ENCODE measurements at regions not wholly inside any gene's neighbourhood (a gene's known extent, or its start where the extent isn't known, plus 50 kb on each side); places are given as distances from the start of the nearest gene placed in this dataset.
"Not testable (repeated sequence)": the region's sequence is repeated elsewhere in the genome, so short reads cannot be mapped to it uniquely, and the experiment has no call there.

DNA sequence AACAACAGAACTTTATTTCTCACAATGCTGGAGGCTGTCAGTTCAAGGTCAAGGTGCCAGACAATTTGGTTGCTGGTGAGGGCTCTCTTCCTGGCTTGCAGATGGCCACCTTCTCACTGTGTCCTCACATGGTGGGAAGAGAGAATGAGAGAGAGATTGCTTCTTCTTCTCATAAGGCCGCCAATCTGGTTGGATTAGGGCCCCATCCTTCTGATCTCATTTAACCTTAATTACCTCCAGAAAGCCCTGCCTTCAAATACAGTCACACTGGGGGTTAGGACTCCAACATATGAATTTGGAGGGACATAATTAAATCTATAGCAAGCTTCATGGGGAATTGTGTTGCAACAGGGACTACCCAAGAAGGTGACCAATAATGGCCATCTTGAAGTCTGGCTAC, 110.2 kb downstream of the LHX2 start:
- Histone ChIP-seq H3K27ac (no peak overlapping the region), H3K4me1 (no peaks in the 10 kb centered on the region), H3K9me3 (peaks cover 0 to 12% of the 10 kb centered on the region in 2 donors), H3K36me3 (no peaks in the 10 kb centered on the region), H3K4me3 (no peak overlapping the region), H3K27me3 (peaks cover 0 to 20% of the 10 kb centered on the region in 2 donors)
- DNase-seq (no peak), ATAC-seq (no peak)
- TF ChIP-seq, protein P1, sequence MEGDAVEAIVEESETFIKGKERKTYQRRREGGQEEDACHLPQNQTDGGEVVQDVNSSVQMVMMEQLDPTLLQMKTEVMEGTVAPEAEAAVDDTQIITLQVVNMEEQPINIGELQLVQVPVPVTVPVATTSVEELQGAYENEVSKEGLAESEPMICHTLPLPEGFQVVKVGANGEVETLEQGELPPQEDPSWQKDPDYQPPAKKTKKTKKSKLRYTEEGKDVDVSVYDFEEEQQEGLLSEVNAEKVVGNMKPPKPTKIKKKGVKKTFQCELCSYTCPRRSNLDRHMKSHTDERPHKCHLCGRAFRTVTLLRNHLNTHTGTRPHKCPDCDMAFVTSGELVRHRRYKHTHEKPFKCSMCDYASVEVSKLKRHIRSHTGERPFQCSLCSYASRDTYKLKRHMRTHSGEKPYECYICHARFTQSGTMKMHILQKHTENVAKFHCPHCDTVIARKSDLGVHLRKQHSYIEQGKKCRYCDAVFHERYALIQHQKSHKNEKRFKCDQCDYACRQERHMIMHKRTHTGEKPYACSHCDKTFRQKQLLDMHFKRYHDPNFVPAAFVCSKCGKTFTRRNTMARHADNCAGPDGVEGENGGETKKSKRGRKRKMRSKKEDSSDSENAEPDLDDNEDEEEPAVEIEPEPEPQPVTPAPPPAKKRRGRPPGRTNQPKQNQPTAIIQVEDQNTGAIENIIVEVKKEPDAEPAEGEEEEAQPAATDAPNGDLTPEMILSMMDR (IDR thresholded peaks at IDR 0.05): no peak
- intact Hi-C loops (cut with DNase I): loop anchor here in 1 of 2 donors (10.0 kb wide), 1 partner anchor 263 kb away; no protein-coding TSS in a partner anchor

DNA sequence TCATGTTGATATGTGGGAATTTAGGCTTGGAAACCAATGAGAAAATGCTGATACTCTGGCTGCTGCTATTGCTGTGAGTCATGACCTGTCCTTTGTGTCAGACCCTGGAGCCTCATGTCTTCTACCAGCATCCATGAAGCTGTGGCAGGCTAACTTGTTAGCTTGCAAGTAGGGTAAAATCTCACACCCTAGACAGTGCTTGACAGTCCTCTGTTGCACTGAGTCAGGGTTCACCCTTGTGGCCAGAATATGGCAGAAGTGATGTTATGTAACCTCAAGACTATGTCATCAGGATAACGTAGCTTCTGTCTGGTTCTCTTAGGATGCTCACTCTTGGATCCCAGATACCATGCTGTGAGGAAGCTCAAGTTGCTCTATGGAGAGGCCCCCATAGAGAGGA, 110.8 kb downstream of the LHX2 start:
- intact Hi-C loops (cut with DNase I): loop anchor here in 1 of 2 donors (10.0 kb wide), 1 partner anchor 262 kb away; no protein-coding TSS in a partner anchor
- peaks cover 0 to 3% of the 10 kb centered on the region in 2 donors for H3K4me1 ChIP-seq

DNA sequence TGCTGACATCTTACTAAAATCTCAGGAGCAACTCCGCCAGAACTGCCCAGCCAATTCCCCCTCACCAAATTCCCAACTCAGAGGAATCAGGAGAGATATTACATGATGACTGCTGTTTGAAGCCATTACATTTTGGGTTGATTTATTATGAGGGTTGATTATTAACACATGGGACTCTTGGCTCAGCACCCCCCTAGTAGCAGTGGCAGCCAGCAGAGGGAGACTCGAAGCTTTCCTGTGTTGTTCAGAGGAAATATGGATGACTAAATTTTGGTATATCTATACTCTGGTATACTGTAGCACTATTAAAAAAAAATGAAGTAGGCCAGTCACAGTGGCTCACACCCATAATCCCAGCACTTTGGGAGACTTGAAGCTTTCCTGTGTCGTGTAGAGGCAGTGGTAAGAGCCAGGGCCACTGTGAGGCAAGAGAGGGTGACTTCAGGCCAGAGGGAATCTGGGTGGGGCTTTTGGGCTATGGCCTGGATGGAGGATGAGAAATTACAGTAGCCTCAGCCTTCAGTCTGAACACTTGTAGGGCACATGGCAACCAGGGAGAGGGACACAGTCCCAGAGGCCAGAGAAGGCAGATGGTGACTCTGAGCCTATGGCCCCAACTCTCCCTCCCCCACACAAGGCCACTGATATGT, 111.4 kb downstream of the LHX2 start:
- TF ChIP-seq, protein P1 (IDR thresholded peaks at IDR 0.05): no peak
- no peak overlapping the region for H3K4me3 ChIP-seq
- H3K27me3 ChIP-seq: peaks cover 0 to 20% of the 10 kb centered on the region in 2 donors
- H3K9me3 ChIP-seq: peaks cover 0 to 7% of the 10 kb centered on the region in 2 donors
- intact Hi-C loops (cut with DNase I): loop anchor here in 1 of 2 donors (10.0 kb wide), 1 partner anchor 262 kb away; no protein-coding TSS in a partner anchor
- H3K36me3 ChIP-seq: no peaks in the 10 kb centered on the region
- ATAC-seq (no peak), DNase-seq (no peak)
- peaks cover 0 to 3% of the 10 kb centered on the region in 2 donors for H3K4me1 ChIP-seq
- no peak overlapping the region for H3K27ac ChIP-seq

More for the DNA sequence above, 110.8 kb downstream of the LHX2 start:
- TF ChIP-seq, protein P1 (IDR thresholded peaks at IDR 0.05): no peak
- ATAC-seq (no peak), DNase-seq (no peak)
- no peak overlapping the region for H3K27ac ChIP-seq
- peaks cover 0 to 20% of the 10 kb centered on the region in 2 donors for H3K27me3 ChIP-seq
- no peak overlapping the region for H3K4me3 ChIP-seq
- peaks cover 0 to 10% of the 10 kb centered on the region in 2 donors for H3K9me3 ChIP-seq
- H3K36me3 ChIP-seq: no peaks in the 10 kb centered on the region

DNA sequence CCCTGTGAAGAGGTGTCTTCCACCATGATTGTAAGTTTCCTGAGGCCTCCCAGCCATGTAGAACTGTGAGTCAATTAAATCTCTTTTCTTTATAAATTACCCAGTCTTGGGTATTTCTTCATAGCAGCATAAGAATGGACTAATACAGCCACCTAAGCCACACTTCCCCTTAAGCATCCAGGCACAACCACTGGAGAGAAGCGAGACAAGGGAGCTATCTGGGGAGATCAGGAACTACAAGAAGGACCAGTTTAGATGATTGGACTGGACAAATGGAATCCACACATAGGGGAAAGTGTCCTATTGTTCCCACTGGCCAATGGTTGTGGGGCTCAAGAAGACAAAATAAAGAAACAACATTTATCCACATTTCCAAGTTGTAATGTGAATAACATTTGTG, 112.1 kb downstream of the LHX2 start:
- not testable (repeated sequence) for H3K9me3 ChIP-seq, H3K4me3 ChIP-seq, H3K36me3 ChIP-seq, DNase-seq, ATAC-seq, H3K4me1 ChIP-seq, H3K27ac ChIP-seq
- H3K27me3 ChIP-seq: peaks cover 0 to 19% of the 10 kb centered on the region in 2 donors
- intact Hi-C loops (cut with DNase I): loop anchor here in 1 of 2 donors (10.0 kb wide), 1 partner anchor 261 kb away; no protein-coding TSS in a partner anchor

DNA sequence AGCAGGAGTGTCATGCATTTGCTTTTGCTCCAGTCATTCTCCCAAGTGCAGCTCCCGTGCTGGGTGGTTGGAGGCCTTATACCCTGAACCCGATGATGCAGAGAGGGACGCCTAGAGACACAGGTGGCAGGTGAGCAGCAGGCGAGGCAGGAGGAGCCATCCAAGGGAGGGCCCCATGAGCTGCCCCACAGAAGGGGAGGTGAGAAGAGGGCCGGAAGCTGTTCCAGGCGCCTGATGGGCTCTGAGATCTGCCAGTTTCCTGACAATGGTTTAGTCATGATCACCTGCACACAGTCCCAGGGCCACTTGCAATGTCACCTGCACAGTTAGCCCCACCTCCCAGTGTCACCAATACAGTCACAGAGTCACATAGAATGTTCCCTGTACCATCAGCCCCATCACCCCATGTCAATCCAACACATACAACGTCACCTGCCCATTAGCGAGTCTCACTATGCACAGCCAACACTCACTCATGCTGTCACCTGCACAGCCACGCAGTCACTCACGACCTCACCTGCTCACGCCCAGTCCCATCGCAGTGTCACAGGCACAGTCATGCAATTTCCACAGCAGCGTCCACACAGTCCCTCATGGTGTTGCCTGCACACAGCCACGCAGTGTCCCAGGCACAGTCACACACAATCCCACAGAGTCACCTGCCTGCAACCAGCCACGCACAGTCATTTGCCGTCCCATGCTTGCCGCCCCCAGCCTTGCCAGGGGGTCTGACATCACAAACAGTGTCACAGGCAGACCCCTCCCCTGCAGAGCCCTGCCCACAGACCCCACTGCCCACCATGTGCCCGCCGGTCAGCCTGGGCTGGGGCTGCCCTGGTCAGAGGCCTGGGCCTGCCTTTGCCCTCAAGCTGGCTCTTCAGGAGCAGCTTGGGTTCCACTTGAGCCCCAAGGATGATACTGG, 113.4 kb downstream of the LHX2 start:
- Histone ChIP-seq H3K27ac (no peak overlapping the region), H3K27me3 (peaks cover 0 to 12% of the 10 kb centered on the region in 2 donors), H3K36me3 (no peaks in the 10 kb centered on the region), H3K4me1 (peaks cover 0 to 3% of the 10 kb centered on the region in 2 donors), H3K4me3 (no peak overlapping the region), H3K9me3 (peaks cover 0 to 7% of the 10 kb centered on the region in 2 donors)
- intact Hi-C loops (cut with DNase I): loop anchor here in 1 of 2 donors (5.0 to 10.0 kb wide), 2 partner anchors 197 to 260 kb away; no protein-coding TSS in a partner anchor
- TF ChIP-seq, protein P1 (IDR thresholded peaks at IDR 0.05): no peak
- DNase-seq: no peak
- ATAC-seq: no peak
